Heart right ventricle (tissue), 16 donors: ENCODE measurements at regions not wholly inside any gene's neighbourhood (a gene's known extent, or its start where the extent isn't known, plus 50 kb on each side); places are given as distances from the start of the nearest gene placed in this dataset.

Experiments
- ATAC-seq, 8 donors: fragments of 200-7000 bp; cut with Tn5 transposase; one replicate each; pipeline ENCODE4 v1.9.1; 2020; ENCODE audit warnings: mild to moderate bottlenecking in 8 of 8, moderate library complexity in 8 of 8, moderate number of reproducible peaks in 1 of 8
- DNase-seq, 2 donors: peaks; one replicate each; pipeline ENCODE4 v3.0.0-alpha.2; 2020
- H3K27ac ChIP-seq, 10 donors: fragments of 200-600 bp; sonication (generic) in 2 of 10; one replicate each; pipeline versions ENCODE4 v1.5.0 to v1.8.0; 2020 to 2022; ENCODE audit warnings: mild to moderate bottlenecking in 3 of 10
- H3K27me3 ChIP-seq, 7 donors: fragments of 200-600 bp; one replicate each; pipeline ENCODE4 v1.8.0; 2021 to 2022; ENCODE audit warnings: mild to moderate bottlenecking in 2 of 7
- H3K36me3 ChIP-seq, 9 donors: fragments of 200-600 bp; sonication (generic) in 1 of 9; one replicate each; pipeline versions ENCODE4 v1.5.0 to v1.8.0; 2020 to 2022; ENCODE audit warnings: mild to moderate bottlenecking in 2 of 9
- H3K4me1 ChIP-seq, 9 donors: fragments of 200-600 bp; sonication (generic) in 1 of 9; one replicate each; pipeline versions ENCODE4 v1.5.0 to v1.8.0; 2020 to 2022; ENCODE audit warnings: mild to moderate bottlenecking in 4 of 9
- H3K4me3 ChIP-seq, 10 donors: fragments of 200-600 bp; sonication (generic) in 2 of 10; one replicate each; pipeline versions ENCODE4 v1.5.0 to v1.8.0; 2020 to 2022; ENCODE audit warnings: mild to moderate bottlenecking in 7 of 10, moderate library complexity in 2 of 10
- H3K9me3 ChIP-seq, 11 donors: fragments of 200-600 bp in 10 of 11; sonication (generic) in 2 of 11; one replicate each; pipeline versions ENCODE4 v1.5.0 to v1.8.0; 2013 to 2022; ENCODE audit warnings: mild to moderate bottlenecking in 2 of 11, control low read depth in 1 of 11, moderate library complexity in 1 of 11
- CTCF ChIP-seq, 9 donors: fragments of 200-600 bp; sonication (generic) in 2 of 9; IDR thresholded peaks; one replicate each; pipeline versions ENCODE4 v1.5.0 to v1.8.0; 2021 to 2022; ENCODE audit warnings: antibody characterized with exemption in 9 of 9, mild to moderate bottlenecking in 5 of 9, moderate library complexity in 1 of 9
- WGBS, 2 donors: extraction: QIAGEN DNeasy Blood & Tissue Kit; methylation state at CpG; one replicate each; pipeline ENCODE4 v1.1.7; 2013; ENCODE audit warnings: inconsistent platforms in 1 of 2; 5-methylcytosine and 5-hydroxymethylcytosine counted together
- intact Hi-C, 10 donors: fragments of 100-400 bp; cut with DNase I; formaldehyde crosslinking; loops; one replicate each; pipeline versions ENCODE4 v1.11.1 to v1.14.2; 2022
- donor health status: Arrhythmogenic right ventricular cardiomyopathy.
- donor health status: ischemic (EF 13 %, LVEDD 7.1; RV severe dilation, severe dysfunction).
- donor health status: healthy with polysubstance abuse.
- donor health status: DM: no; HTN: yes; CAD: no.
- donor health status: DM: no; HTN: no; CAD: no.
- donor health status: ischemic (EF 25% LVEDD 6.9; RV normal size, moderate dysfunction).
- donor health status: ischemic (EF 25% LVEDD 5.7; RV mildly dilated, moderate dysfunction).
- donor health status: healthy.
- donor health status: DM: yes; HTN: yes; CAD: no.
- donor health status: Ischemic cardiomyopathy.
- donor health status: ischemic (EF 35%, LVEDD 5.7; RV mildly dilated, moderate dysfunction).
- donor health status: nonischemic (EF 11% LVEDD 7.7; RV severe dilation, severe dysfunction).
- donor health status: DM: yes; HTN: yes; CAD: no.
- donor health status: PGD.
- donor health status: ischemic (EF 29% LVEDD 5.4; RV normal size, mild dysfunction).
- donor health status: nonischemic (EF 23%, LVEDD 6.1; RV moderate dilation, normal function).

GRCh38 chr18:73787316-73787715 is 360.3 kb downstream of the FBXO15 start:
- TF ChIP-seq CTCF (IDR thresholded peaks at IDR 0.05) = no peak
- intact Hi-C loops = no loop called here
- 93% methylated on average over 5 of the region's 5 CpGs for WGBS, 2 donors

GRCh38 chr18:73785300-73785699 is 362.3 kb downstream of the FBXO15 start:
- no peak overlapping the region for H3K4me3 ChIP-seq
- DNase-seq = no peak
- H3K27me3 ChIP-seq = peaks cover 0 to 7% (median 0%) of the 10 kb centered on the region in 7 donors
- no peaks in the 10 kb centered on the region for H3K4me1 ChIP-seq
- no peak overlapping the region for H3K27ac ChIP-seq
- 84 to 94% methylated on average over 1 of the region's 1 CpG for WGBS, 2 donors
- intact Hi-C loops = no loop called here
- TF ChIP-seq CTCF (IDR thresholded peaks at IDR 0.05) = no peak
- no peaks in the 10 kb centered on the region for H3K9me3 ChIP-seq
- no peak for ATAC-seq
- H3K36me3 ChIP-seq = no peaks in the 10 kb centered on the region

More at GRCh38 chr18:73787316-73787715, 360.3 kb downstream of the FBXO15 start:
- peaks cover 0 to 5% (median 0%) of the 10 kb centered on the region in 11 donors for H3K9me3 ChIP-seq
- DNase-seq = no peak
- no peak overlapping the region for H3K27ac ChIP-seq
- H3K27me3 ChIP-seq = peaks cover 0 to 6% (median 0%) of the 10 kb centered on the region in 7 donors
- ATAC-seq = no peak
- no peak overlapping the region for H3K4me3 ChIP-seq
- no peaks in the 10 kb centered on the region for H3K36me3 ChIP-seq
- H3K4me1 ChIP-seq = no peaks in the 10 kb centered on the region

- no peaks in the 10 kb centered on the region for H3K36me3 ChIP-seq
- TF ChIP-seq CTCF (IDR thresholded peaks at IDR 0.05) = no peak
- H3K27ac ChIP-seq = no peak overlapping the region
- H3K4me3 ChIP-seq = no peak overlapping the region
- no peaks in the 10 kb centered on the region for H3K4me1 ChIP-seq
- peaks cover 0 to 7% (median 0%) of the 10 kb centered on the region in 7 donors for H3K27me3 ChIP-seq
- DNase-seq (no peak), ATAC-seq (no peak)
- H3K9me3 ChIP-seq = no peaks in the 10 kb centered on the region
- intact Hi-C loops = no loop called here
- 62 to 63% methylated on average over 8 of the region's 8 CpGs for WGBS, 2 donors
These were observed 362.8 kb downstream of the FBXO15 start for GRCh38 chr18:73784853-73785252.

- Histone ChIP-seq H3K27ac (no peak overlapping the region), H3K4me3 (no peak overlapping the region), H3K4me1 (no peaks in the 10 kb centered on the region), H3K9me3 (no peaks in the 10 kb centered on the region), H3K27me3 (peaks cover 0 to 7% (median 0%) of the 10 kb centered on the region in 7 donors), H3K36me3 (no peaks in the 10 kb centered on the region)
- intact Hi-C loops = no loop called here
- TF ChIP-seq CTCF (IDR thresholded peaks at IDR 0.05) = no peak
- 84 to 92% methylated on average over 6 of the region's 6 CpGs for WGBS, 2 donors
- no peak for DNase-seq
- ATAC-seq = no peak
These were observed 365.2 kb downstream of the FBXO15 start for GRCh38 chr18:73782405-73782804.
